Skin epidermis (tissue), 12 donors: ENCODE measurements at regions not wholly inside any gene's neighbourhood (a gene's known extent, or its start where the extent isn't known, plus 50 kb on each side); places are given as distances from the start of the nearest gene placed in this dataset.
"Not testable (repeated sequence)": the region's sequence is repeated elsewhere in the genome, so short reads cannot be mapped to it uniquely, and the experiment has no call there.

Experiments
- H3K27ac ChIP-seq, 21 experiments: fragments of 200-600 bp; sonication (generic) in 11 of 21; one replicate each; pipeline ENCODE4 v1.5.0; 2020; ENCODE audit warnings: mild to moderate bottlenecking in 3 of 21, inconsistent platforms in 2 of 21, moderate library complexity in 2 of 21
- H3K4me3 ChIP-seq, 7 experiments: fragments of 200-600 bp; sonication (generic) in 2 of 7; one replicate each; pipeline ENCODE4 v1.5.0; 2020; ENCODE audit warnings: inconsistent platforms in 2 of 7, mild to moderate bottlenecking in 2 of 7, moderate library complexity in 1 of 7

- Histone ChIP-seq H3K27ac (peak overlapping the region in 13 of 21 experiments; percentile 14 to 96 (median 84)), H3K4me3 (peak overlapping the region; percentile 13 to 65 (median 51))
These were observed 1609.3 kb downstream of the SPATA31A7 start for GRCh38 chr9:62798884-62799850.

GRCh38 chr9:62799851-62800371 lies 1610.1 kb downstream of the SPATA31A7 start:
- H3K27ac ChIP-seq: peak overlapping the region in 14 of 21 experiments; percentile 14 to 96 (median 70)
- peak overlapping the region; percentile 13 to 65 (median 51) for H3K4me3 ChIP-seq

- Histone ChIP-seq H3K27ac (peak overlapping the region in 15 of 21 experiments; percentile 14 to 96 (median 86)), H3K4me3 (peak overlapping the region; percentile 13 to 65 (median 51))
These were observed 1610.9 kb downstream of the SPATA31A7 start for GRCh38 chr9:62800451-62801371.

- H3K27ac ChIP-seq: peak overlapping the region in 15 of 21 experiments; percentile 70 to 96 (median 87)
- H3K4me3 ChIP-seq: peak overlapping the region; percentile 36 to 65 (median 52)
These were observed 1611.6 kb downstream of the SPATA31A7 start for GRCh38 chr9:62801372-62801811.

DNA sequence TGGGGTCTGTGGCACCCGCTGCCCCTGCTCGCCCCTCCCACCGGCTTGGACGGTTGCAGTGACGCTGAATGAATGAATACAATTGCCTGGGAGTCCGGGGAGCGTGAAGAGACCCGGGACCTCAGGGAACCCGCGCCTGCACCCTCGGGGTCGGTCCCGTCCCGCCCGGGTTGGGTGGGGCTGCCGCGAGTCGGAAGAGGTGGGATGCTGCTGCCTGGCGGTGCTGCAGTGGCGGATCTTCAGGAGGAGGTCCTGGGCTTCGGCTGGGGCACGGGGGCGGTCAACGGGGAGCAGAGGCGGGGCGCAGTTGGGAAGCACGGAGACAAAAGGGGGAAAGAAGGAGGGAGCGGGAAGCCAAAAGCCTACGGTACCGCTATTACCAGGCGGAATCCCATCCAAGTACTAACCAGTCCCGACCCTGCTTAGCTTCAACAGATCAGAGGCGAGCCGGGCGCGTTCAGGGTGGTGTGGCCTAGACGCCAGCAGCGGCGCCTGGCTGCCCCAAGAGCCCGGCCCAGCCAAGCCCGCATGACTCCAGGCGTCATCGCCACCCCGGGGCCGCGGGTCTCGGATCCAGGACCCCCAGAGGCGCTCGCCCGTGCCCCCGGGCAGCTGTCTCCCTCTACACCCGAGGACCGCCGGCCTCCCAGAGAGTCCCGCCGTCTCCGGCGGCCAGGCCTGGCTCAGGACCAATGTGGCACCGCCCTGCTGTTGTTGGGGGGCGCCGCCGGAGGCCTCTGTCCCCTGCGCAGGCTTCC lies 1612.3 kb downstream of the SPATA31A7 start:
- peak overlapping the region; percentile 53 to 96 (median 87) for H3K27ac ChIP-seq
- peak overlapping the region; percentile 36 to 65 (median 52) for H3K4me3 ChIP-seq

- H3K27ac ChIP-seq: peak overlapping the region; percentile 53 to 96 (median 87)
- H3K4me3 ChIP-seq: peak overlapping the region; percentile 36 to 65 (median 52)
These were observed 1612.9 kb downstream of the SPATA31A7 start for GRCh38 chr9:62802719-62803079.

- H3K4me3 ChIP-seq: peak overlapping the region in 6 of 7 experiments; percentile 36 to 65 (median 52)
- peak overlapping the region in 6 of 21 experiments; percentile 91 to 95 (median 93) for H3K27ac ChIP-seq
These were observed 1613.3 kb downstream of the SPATA31A7 start for GRCh38 chr9:62803099-62803498.

DNA sequence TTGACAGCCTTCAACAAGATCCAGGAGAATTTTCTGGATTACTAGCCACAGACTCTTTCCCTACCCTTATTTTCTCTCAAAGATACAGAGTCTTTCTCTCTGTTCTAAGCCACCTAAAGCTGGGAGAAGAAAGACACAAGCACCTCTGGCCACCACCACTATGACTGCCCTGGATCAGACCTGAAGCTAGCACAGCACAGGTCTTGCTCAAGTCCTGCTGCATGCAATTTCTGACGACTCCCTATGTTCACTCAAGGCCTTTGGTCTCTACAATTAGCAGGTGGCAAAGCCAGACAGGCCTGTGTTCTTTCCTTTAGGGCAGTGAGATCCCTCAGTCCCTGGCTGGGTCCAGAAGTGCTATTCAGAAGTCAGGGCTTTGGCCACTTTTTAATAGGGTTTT lies 1614.5 kb downstream of the SPATA31A7 start:
- H3K27ac ChIP-seq, H3K4me3 ChIP-seq: not testable (repeated sequence)

DNA sequence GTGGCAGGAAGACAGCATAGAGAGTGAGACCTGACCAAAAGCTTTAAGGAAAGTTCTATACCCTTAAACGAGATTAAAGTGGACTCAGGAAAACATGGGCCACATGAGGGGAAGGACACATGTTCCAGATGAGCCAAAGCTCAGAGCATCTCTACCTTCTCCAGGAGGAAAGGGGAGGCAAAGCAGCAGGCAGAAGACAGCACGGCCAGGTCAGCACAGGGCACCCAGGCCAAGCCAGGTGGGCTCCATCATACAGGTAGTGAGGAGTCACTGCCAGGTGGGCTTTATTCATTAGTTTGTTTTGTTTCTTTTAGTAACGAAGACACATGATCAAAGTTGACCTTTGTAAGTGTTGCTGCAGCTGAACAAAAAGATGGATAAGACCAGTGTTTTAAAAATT lies 1617.6 kb downstream of the SPATA31A7 start:
- H3K4me3 ChIP-seq, H3K27ac ChIP-seq: not testable (repeated sequence)

DNA sequence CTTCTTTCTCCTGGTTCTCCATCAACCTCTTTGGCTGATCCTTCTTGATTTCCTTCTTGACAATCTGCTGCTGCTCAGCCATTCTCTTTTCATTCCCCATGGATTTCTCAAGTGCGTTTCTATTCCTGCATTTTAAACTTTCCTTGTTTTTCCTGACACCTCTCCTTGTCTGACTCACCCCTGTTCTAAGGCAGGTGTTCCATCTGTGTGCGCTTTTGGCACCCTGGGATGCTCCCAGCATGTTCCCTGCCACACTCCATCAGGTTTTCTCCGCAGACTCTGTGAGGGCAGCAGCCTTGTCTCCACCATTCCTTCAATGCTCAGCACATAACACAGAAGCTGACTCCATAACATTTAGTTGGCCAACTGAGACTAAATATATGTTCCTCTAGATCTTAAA lies 1618.2 kb downstream of the SPATA31A7 start:
- H3K27ac ChIP-seq, H3K4me3 ChIP-seq: not testable (repeated sequence)

DNA sequence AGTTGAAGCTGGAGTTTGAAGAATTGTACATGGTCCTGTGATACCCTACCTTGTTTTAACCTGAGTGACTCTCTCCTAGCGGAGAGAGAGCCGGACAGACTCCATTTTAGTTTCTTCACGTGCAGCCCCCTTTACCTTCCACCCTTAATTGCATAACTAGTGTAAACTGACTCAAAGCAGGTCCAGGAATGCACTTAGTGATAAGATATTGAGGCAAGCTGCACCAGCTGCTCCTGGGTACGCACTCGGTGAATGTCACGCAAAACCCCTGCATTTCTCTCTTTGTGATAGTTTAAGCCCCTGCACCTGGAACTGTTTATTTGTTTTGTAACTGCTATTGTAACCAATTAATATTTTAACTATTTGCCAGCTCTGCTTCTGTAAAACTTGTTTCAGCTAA lies 1620.5 kb downstream of the SPATA31A7 start:
- H3K4me3 ChIP-seq, H3K27ac ChIP-seq: not testable (repeated sequence)

- H3K27ac ChIP-seq, H3K4me3 ChIP-seq: not testable (repeated sequence)
These were observed 1621.0 kb downstream of the SPATA31A7 start for GRCh38 chr9:62810811-62811315.

- not testable (repeated sequence) for H3K27ac ChIP-seq, H3K4me3 ChIP-seq
These were observed 1625.6 kb downstream of the SPATA31A7 start for GRCh38 chr9:62815436-62815835.

DNA sequence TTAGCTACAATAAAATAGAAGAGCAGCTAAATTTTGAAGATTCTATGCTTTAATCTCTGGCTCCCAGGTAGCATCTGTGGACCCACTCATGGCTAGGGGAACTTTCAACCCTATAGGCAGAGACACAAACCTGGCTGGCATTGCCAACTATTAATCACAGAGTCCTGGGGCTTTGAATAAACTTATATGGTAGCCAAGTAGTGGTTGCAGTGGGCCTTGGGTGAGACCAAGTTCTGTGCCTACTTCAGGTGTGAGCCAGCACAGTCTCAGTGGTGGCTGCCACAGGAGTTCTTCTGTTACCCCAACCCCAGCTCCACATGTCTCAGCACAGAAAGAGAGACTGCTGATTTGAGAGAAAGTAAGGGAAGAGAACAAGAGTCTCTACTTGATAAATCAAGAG lies 1626.5 kb downstream of the SPATA31A7 start:
- not testable (repeated sequence) for H3K27ac ChIP-seq, H3K4me3 ChIP-seq

DNA sequence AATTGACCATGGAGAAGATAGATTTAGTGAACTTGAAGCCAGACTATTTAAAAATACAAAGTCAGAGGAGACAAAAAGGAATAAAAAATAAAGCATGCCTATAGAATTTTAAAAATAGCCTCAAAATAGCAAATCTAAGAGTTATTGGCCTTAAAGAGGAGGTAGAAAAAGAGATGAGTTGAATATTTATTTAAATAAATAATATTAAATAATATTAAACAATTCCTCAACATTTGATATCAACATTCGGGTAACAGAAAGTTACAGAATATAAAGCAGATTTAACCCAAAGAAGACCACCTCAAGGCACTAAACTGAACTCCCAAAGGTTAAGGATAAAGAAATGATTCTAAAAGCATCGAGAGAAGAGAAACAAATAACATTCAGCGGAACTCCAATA lies 1627.4 kb downstream of the SPATA31A7 start:
- not testable (repeated sequence) for H3K27ac ChIP-seq

DNA sequence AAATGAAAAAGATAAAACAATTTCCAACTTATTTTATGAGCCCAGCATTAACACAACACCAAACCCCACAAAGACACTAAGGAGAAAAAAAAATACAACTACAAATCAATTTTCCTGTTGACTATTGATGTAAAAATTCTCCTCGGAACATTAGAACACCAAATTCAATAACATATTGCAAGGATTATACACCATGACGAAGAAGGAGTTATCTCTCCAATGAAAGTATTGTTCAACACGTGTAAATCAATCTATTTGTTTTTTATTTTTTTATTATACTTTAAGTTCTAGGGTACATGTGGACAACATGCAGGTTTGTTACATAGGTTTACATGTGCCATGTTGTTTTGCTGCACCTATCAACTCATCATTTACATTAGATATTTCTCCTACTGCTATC lies 1632.3 kb downstream of the SPATA31A7 start:
- H3K27ac ChIP-seq, H3K4me3 ChIP-seq: not testable (repeated sequence)

More for the DNA sequence above, 1627.4 kb downstream of the SPATA31A7 start:
- not testable (repeated sequence) for H3K4me3 ChIP-seq

- not testable (repeated sequence) for H3K27ac ChIP-seq, H3K4me3 ChIP-seq
These were observed 1638.4 kb downstream of the SPATA31A7 start for GRCh38 chr9:62827957-62828907.
